ENCODE measurements at regions not wholly inside any gene's neighbourhood (a gene's known extent, or its start where the extent isn't known, plus 50 kb on each side); places are given as distances from the start of the nearest gene placed in this dataset.

- ChIA-PET POLR2A (no interaction called here), RAD21 (ENCODE audit: low non-redundant PET in 1 of 2, low total read pairs in 2 of 2, uncharacterized antibody in 2 of 2, unreplicated experiment in 2 of 2) (no interaction called here), CTCF (no interaction called here)
- TF ChIP-seq POLR2AphosphoS5 (IDR thresholded peaks at IDR 0.05; ENCODE audit: low read depth, low read length) (no peak), SIN3A (IDR thresholded peaks at IDR 0.05; ENCODE audit: low read depth) (no peak), ZFX (IDR thresholded peaks at IDR 0.05) (no peak), SRF (IDR thresholded peaks at IDR 0.05; ENCODE audit: low read depth) (no peak), MAX (IDR thresholded peaks at IDR 0.05) (no peak), ATF3 (IDR thresholded peaks at IDR 0.05) (no peak), ELF1 (IDR thresholded peaks at IDR 0.05; ENCODE audit: borderline replicate concordance, low read depth) (no peak), CBX3 (IDR thresholded peaks at IDR 0.05; ENCODE audit: low read depth) (no peak), SP1 (IDR thresholded peaks at IDR 0.05; ENCODE audit: low read depth) (no peak), TCF7L2 (IDR thresholded peaks at IDR 0.05; ENCODE audit: borderline replicate concordance, extremely low read depth, insufficient read depth, insufficient read length) (no peak), FOSL1 (IDR thresholded peaks at IDR 0.05; ENCODE audit: low read depth) (no peak), EGR1 (IDR thresholded peaks at IDR 0.05; ENCODE audit: low read depth) (no peak), EZH2 (IDR thresholded peaks at IDR 0.05) (no peak), POLR2A (IDR thresholded peaks at IDR 0.05; ENCODE audit: borderline replicate concordance, extremely low read depth, insufficient read depth, insufficient read length) (no peak), YY1 (IDR thresholded peaks at IDR 0.05; ENCODE audit: extremely low read depth, insufficient replicate concordance, low read depth, low read length) (no peak), REST (IDR thresholded peaks at IDR 0.05; ENCODE audit: low read depth) (no peak)
- TF ChIP-seq, protein P1, sequence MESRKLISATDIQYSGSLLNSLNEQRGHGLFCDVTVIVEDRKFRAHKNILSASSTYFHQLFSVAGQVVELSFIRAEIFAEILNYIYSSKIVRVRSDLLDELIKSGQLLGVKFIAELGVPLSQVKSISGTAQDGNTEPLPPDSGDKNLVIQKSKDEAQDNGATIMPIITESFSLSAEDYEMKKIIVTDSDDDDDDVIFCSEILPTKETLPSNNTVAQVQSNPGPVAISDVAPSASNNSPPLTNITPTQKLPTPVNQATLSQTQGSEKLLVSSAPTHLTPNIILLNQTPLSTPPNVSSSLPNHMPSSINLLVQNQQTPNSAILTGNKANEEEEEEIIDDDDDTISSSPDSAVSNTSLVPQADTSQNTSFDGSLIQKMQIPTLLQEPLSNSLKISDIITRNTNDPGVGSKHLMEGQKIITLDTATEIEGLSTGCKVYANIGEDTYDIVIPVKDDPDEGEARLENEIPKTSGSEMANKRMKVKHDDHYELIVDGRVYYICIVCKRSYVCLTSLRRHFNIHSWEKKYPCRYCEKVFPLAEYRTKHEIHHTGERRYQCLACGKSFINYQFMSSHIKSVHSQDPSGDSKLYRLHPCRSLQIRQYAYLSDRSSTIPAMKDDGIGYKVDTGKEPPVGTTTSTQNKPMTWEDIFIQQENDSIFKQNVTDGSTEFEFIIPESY (IDR thresholded peaks at IDR 0.05; ENCODE audit: extremely low read depth, insufficient replicate concordance, low read length): no peak
- ATAC-seq: no peak
- intact Hi-C loops (cut with micrococcal nuclease): no loop called here
- Histone ChIP-seq H3K9me2 (ENCODE audit: insufficient read depth) (no peaks in the 10 kb centered on the region; the same call in 1 of the 2 replicates), H2AFZ (ENCODE audit: low read depth, low read length, poor library complexity, severe bottlenecking) (no peak overlapping the region), H3K9ac (ENCODE audit: low read length) (no peak overlapping the region), H3K79me2 (ENCODE audit: insufficient read depth, low read length) (no peaks in the 10 kb centered on the region), H4K20me1 (ENCODE audit: insufficient read depth) (no peaks in the 10 kb centered on the region), H3K4me1 (ENCODE audit: control insufficient read depth in 1 of 2, insufficient read depth in 2 of 2, low read length in 2 of 2) (no peaks in the 10 kb centered on the region), H3K4me3 (replicated peaks in 1 of 2; ENCODE audit: low read depth in 1 of 2, low read length in 2 of 2) (no peak overlapping the region), H3K27ac (ENCODE audit: low read depth, low read length) (no peak overlapping the region), H3K27me3 (ENCODE audit: insufficient read depth, low read length) (no peaks in the 10 kb centered on the region), H3K36me3 (ENCODE audit: control insufficient read depth in 1 of 2, insufficient read depth in 2 of 2, low read length in 2 of 2) (no peaks in the 10 kb centered on the region), H3K9me3 (ENCODE audit: control insufficient read depth in 1 of 2, insufficient read depth in 1 of 2, low read depth in 1 of 2, low read length in 2 of 2) (peaks cover 8 to 9% of the 10 kb centered on the region in 2 experiments; a peak in 2 of 4 replicates), H3K4me2 (ENCODE audit: low read length) (no peak overlapping the region)
- DNase-seq (ENCODE audit: low read depth, low spot score): no peak
- BruUV-seq (replicated peaks): no TSS peak
Measured at GRCh38 chr5:103721183-103721582, 158.6 kb upstream of the NUDT12 start.

Data from HCT116 (cell line).